HepG2 (cell line): ENCODE measurements at regions not wholly inside any gene's neighbourhood (a gene's known extent, or its start where the extent isn't known, plus 50 kb on each side); places are given as distances from the start of the nearest gene placed in this dataset.

Experiments
- ATAC-seq: fragments of 200-7000 bp; cut with Tn5 transposase; 3 replicates; pipeline ENCODE4 v1.9.1; 2020; ENCODE audit warnings: mild to moderate bottlenecking, moderate library complexity
- BruUV-seq: library from RNA; stranded (reverse); fragments of 400-500 nt; replicated peaks from 2 replicates; lab custom pipeline; 2021; lab: Mats Ljungman, UMichigan
- CTCF ChIA-PET: fragments of 300-600 bp; formaldehyde crosslinking; extraction: SDS; loops from one replicate; lab custom pipeline; 2021; ENCODE audit warnings: low total read pairs, inconsistent platforms, low intra/inter-chr PET ratio; lab: Yijun Ruan, JAX
- POLR2A ChIA-PET: fragments of 350-600 bp; sonication (Branson Sonifier 250); formaldehyde crosslinking; loops from one replicate; lab custom pipeline; 2020; ENCODE audit warnings: antibody characterized with exemption, inconsistent platforms; lab: Yijun Ruan, JAX
- DNase-seq: peaks from one replicate; pipeline ENCODE4 v3.0.0-alpha.2; 2015; ENCODE audit warnings: low spot score
- FAIRE-seq: peaks from 3 replicates; lab custom pipeline; 2011; peaks lifted over from hg19 to GRCh38; lab: Jason Lieb, UNC
- H2AFZ ChIP-seq: one replicate; pipeline ENCODE4 v1.6.1; 2011; ENCODE audit warnings: low read length, inconsistent platforms
- H3K27ac ChIP-seq: fragments of 300-600 bp; 3 replicates; pipeline ENCODE4 v1.8.0; 2011; ENCODE audit warnings: mixed run types, mild to moderate bottlenecking, mixed read lengths, low read length, inconsistent platforms; ENCODE audit not compliant: insufficient read depth; ENCODE audit errors: extremely low read length
- H3K27me3 ChIP-seq, 2 experiments: fragments of 200-600 bp in 1 of 2; 2 replicates in 1 of 2; 3 replicates in 1 of 2; pipeline versions ENCODE4 v1.6.0 to v1.8.0; 2011; ENCODE audit warnings: low read length in 2 of 2, mild to moderate bottlenecking in 2 of 2, moderate library complexity in 2 of 2, inconsistent platforms in 1 of 2; ENCODE audit not compliant: insufficient read depth in 2 of 2, control insufficient read depth in 1 of 2
- H3K36me3 ChIP-seq, 2 experiments: fragments of 200-600 bp in 1 of 2; replicated peaks in 1 of 2; 2 replicates in 1 of 2; 3 replicates in 1 of 2; pipeline versions ENCODE4 v1.5.1 to v1.8.0; 2011; ENCODE audit warnings: low read length in 2 of 2, inconsistent platforms in 1 of 2; ENCODE audit not compliant: insufficient read depth in 2 of 2, control insufficient read depth in 1 of 2
- H3K4me1 ChIP-seq: 2 replicates; pipeline ENCODE4 v1.5.1; 2012; ENCODE audit warnings: low read length, inconsistent platforms; ENCODE audit not compliant: insufficient read depth
- H3K4me2 ChIP-seq: 2 replicates; pipeline ENCODE4 v1.6.0; 2011; ENCODE audit warnings: low read depth, low read length, inconsistent platforms
- H3K4me3 ChIP-seq, 3 experiments: fragments of 200-600 bp in 1 of 3; sonication (generic), shearing (Covaris generic) in 1 of 3; replicated peaks in 1 of 3; 2 replicates each; pipeline ENCODE4 v1.5.1; 2011 to 2016; ENCODE audit warnings: low read length in 3 of 3, inconsistent platforms in 2 of 3, low read depth in 2 of 3, mild to moderate bottlenecking in 2 of 3, control low read depth in 1 of 3, mixed read lengths in 1 of 3; ENCODE audit not compliant: insufficient read depth in 1 of 3
- H3K79me2 ChIP-seq: one replicate; pipeline ENCODE4 v1.6.1; 2011; ENCODE audit warnings: low read length, inconsistent platforms; ENCODE audit not compliant: insufficient read depth
- H3K9ac ChIP-seq: 2 replicates; pipeline ENCODE4 v1.6.0; 2011; ENCODE audit warnings: mild to moderate bottlenecking, low read depth, low read length, inconsistent platforms; ENCODE audit not compliant: insufficient read depth
- H3K9me3 ChIP-seq: 2 replicates; pipeline ENCODE4 v1.5.1; 2012; ENCODE audit warnings: mild to moderate bottlenecking, low read length
- H4K20me1 ChIP-seq: 2 replicates; pipeline ENCODE4 v1.6.0; 2011; ENCODE audit warnings: inconsistent platforms, mild to moderate bottlenecking, low read length, moderate library complexity; ENCODE audit not compliant: insufficient read depth
- CENPT ChIP-seq: sonication (generic); formaldehyde crosslinking; IDR thresholded peaks from 2 replicates; pipeline ENCODE4 v1.8.0; 2022; ENCODE audit warnings: low read depth, mild to moderate bottlenecking, moderate library complexity, missing genetic modification reagents
- DNMT1 ChIP-seq: sonication (generic); formaldehyde crosslinking; IDR thresholded peaks from 2 replicates; pipeline ENCODE4 v1.5.1; 2020; ENCODE audit warnings: mild to moderate bottlenecking, missing genetic modification reagents
- GATA4 ChIP-seq: sonication (generic); IDR thresholded peaks from 2 replicates; pipeline ENCODE4 v1.6.1; 2016; ENCODE audit warnings: antibody characterized with exemption, low read depth, borderline replicate concordance
- JUNB ChIP-seq: sonication (generic); formaldehyde crosslinking; IDR thresholded peaks from 2 replicates; pipeline ENCODE4 v1.8.0; 2022; ENCODE audit warnings: missing genetic modification reagents, mild to moderate bottlenecking, borderline replicate concordance
- SNAI1 ChIP-seq: sonication (generic); formaldehyde crosslinking; IDR thresholded peaks from 2 replicates; pipeline ENCODE4 v1.5.0; 2020; ENCODE audit warnings: mild to moderate bottlenecking, missing genetic modification reagents, borderline replicate concordance
- U2AF1 ChIP-seq: fragments of 200-400 bp; formaldehyde crosslinking; optimal IDR thresholded peaks from 2 replicates; pipeline ENCODE3; 2017; ENCODE audit warnings: mild to moderate bottlenecking, low read depth, low read length
- ZBTB4 ChIP-seq: sonication (generic); formaldehyde crosslinking; IDR thresholded peaks from 2 replicates; pipeline ENCODE4 v1.4.0; 2020; ENCODE audit warnings: missing genetic modification reagents, mild to moderate bottlenecking, borderline replicate concordance
- ZNF180 ChIP-seq: sonication (generic); formaldehyde crosslinking; IDR thresholded peaks from 2 replicates; pipeline ENCODE4 v1.4.0; 2020; ENCODE audit warnings: low read depth, missing genetic modification reagents, borderline replicate concordance
- ZNF3 ChIP-seq: IDR thresholded peaks from 2 replicates; pipeline ENCODE4 v1.7.0; 2017; ENCODE audit warnings: inconsistent platforms
- ZNF446 ChIP-seq: sonication (generic); formaldehyde crosslinking; IDR thresholded peaks from 2 replicates; pipeline ENCODE4 v1.5.0; 2020; ENCODE audit warnings: mild to moderate bottlenecking, missing genetic modification reagents
- ZNF629 ChIP-seq: sonication (generic); formaldehyde crosslinking; conservative IDR thresholded peaks from 2 replicates; pipeline ENCODE4 v1.5.0; 2020; ENCODE audit warnings: missing genetic modification reagents
- WGBS: methylation state at CpG from one replicate; pipeline ENCODE4 v1.1.6; 2017; ENCODE audit warnings: low lambda C conversion rate; 5-methylcytosine and 5-hydroxymethylcytosine counted together
- in situ Hi-C: cut with HindIII; loops from 2 replicates; pipeline ENCODE4 v1.10.0; 2017; ENCODE audit warnings: low pct_unique_long_range_greater_than_20kb; ENCODE audit not compliant: extremely low pct_ligation_motif_present
- intact Hi-C: fragments of 100-400 bp; cut with micrococcal nuclease; formaldehyde crosslinking; loops from one replicate; pipeline ENCODE4 v1.10.0; 2022; ENCODE audit not compliant: unreplicated experiment
- TF ChIP-seq, protein P1 (sequence below): sonication (generic); formaldehyde crosslinking; IDR thresholded peaks from 2 replicates; pipeline ENCODE4 v1.4.0; 2020; ENCODE audit warnings: low read depth, mild to moderate bottlenecking, missing genetic modification reagents
- TF ChIP-seq, protein P2 (sequence below): sonication (generic); formaldehyde crosslinking; IDR thresholded peaks from 2 replicates; pipeline ENCODE4 v1.4.0; 2020; ENCODE audit warnings: missing genetic modification reagents, mild to moderate bottlenecking, borderline replicate concordance

GRCh38 chr5:133701871-133702270 is 89.5 kb upstream of the FSTL4 start:
- ChIA-PET CTCF (no interaction called here), POLR2A (no interaction called here)
- H3K4me3 ChIP-seq = no peak overlapping the region
- no peak overlapping the region for H3K4me2 ChIP-seq
- no peaks in the 10 kb centered on the region for H4K20me1 ChIP-seq
- BruUV-seq = no TSS peak
- no peaks in the 10 kb centered on the region for H3K79me2 ChIP-seq
- peaks cover 4% of the 10 kb centered on the region in 2 experiments; a peak in 4 of 5 replicates for H3K27me3 ChIP-seq
- intact Hi-C loops (no loop called here), in situ Hi-C loops (no loop called here)
- H3K9me3 ChIP-seq = no peaks in the 10 kb centered on the region
- no peak overlapping the region for H3K9ac ChIP-seq
- WGBS = 49% methylated on average over 3 of the region's 4 CpGs
- TF ChIP-seq JUNB = no peak
- no peak for TF ChIP-seq ZNF180 (CRISPR knock-in tag)
- no peak for TF ChIP-seq DNMT1 (CRISPR knock-in tag)
- no peak for TF ChIP-seq GATA4
- no peak for TF ChIP-seq ZNF3
- no peak for TF ChIP-seq SNAI1 (CRISPR knock-in tag)
- no peak for TF ChIP-seq U2AF1
- H3K27ac ChIP-seq = no peak overlapping the region
- H2AFZ ChIP-seq = no peak overlapping the region
- DNase-seq = no peak
- ATAC-seq = no peak
- no peaks in the 10 kb centered on the region for H3K36me3 ChIP-seq
- no peak for FAIRE-seq
- H3K4me1 ChIP-seq = no peaks in the 10 kb centered on the region

- WGBS = 11% methylated on average over 1 of the region's 2 CpGs
- in situ Hi-C loops = no loop called here
- POLR2A ChIA-PET = no interaction called here
- TF ChIP-seq, protein P1, sequence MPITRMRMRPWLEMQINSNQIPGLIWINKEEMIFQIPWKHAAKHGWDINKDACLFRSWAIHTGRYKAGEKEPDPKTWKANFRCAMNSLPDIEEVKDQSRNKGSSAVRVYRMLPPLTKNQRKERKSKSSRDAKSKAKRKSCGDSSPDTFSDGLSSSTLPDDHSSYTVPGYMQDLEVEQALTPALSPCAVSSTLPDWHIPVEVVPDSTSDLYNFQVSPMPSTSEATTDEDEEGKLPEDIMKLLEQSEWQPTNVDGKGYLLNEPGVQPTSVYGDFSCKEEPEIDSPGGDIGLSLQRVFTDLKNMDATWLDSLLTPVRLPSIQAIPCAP (CRISPR knock-in tag) = no peak
- TF ChIP-seq CENPT (CRISPR knock-in tag) (no peak), ZNF629 (CRISPR knock-in tag) (no peak), ZBTB4 (CRISPR knock-in tag) (no peak), ZNF3 (no peak), ZNF446 (CRISPR knock-in tag) (no peak)
- TF ChIP-seq, protein P2, sequence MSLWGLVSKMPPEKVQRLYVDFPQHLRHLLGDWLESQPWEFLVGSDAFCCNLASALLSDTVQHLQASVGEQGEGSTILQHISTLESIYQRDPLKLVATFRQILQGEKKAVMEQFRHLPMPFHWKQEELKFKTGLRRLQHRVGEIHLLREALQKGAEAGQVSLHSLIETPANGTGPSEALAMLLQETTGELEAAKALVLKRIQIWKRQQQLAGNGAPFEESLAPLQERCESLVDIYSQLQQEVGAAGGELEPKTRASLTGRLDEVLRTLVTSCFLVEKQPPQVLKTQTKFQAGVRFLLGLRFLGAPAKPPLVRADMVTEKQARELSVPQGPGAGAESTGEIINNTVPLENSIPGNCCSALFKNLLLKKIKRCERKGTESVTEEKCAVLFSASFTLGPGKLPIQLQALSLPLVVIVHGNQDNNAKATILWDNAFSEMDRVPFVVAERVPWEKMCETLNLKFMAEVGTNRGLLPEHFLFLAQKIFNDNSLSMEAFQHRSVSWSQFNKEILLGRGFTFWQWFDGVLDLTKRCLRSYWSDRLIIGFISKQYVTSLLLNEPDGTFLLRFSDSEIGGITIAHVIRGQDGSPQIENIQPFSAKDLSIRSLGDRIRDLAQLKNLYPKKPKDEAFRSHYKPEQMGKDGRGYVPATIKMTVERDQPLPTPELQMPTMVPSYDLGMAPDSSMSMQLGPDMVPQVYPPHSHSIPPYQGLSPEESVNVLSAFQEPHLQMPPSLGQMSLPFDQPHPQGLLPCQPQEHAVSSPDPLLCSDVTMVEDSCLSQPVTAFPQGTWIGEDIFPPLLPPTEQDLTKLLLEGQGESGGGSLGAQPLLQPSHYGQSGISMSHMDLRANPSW (CRISPR knock-in tag) = no peak
These were observed 87.9 kb upstream of the FSTL4 start for GRCh38 chr5:133700251-133700650.

More at GRCh38 chr5:133700251-133700650, 87.9 kb upstream of the FSTL4 start:
- no peaks in the 10 kb centered on the region for H4K20me1 ChIP-seq
- no peak for FAIRE-seq
- H3K79me2 ChIP-seq = no peaks in the 10 kb centered on the region
- no peak for DNase-seq
- no peak overlapping the region for H3K27ac ChIP-seq
- peaks cover 4% of the 10 kb centered on the region in 2 experiments; a peak in 4 of 5 replicates for H3K27me3 ChIP-seq
- ATAC-seq = no peak
- H3K4me2 ChIP-seq = no peak overlapping the region
- no peak overlapping the region for H3K4me3 ChIP-seq
- CTCF ChIA-PET = no interaction called here
- no peak overlapping the region for H2AFZ ChIP-seq
- H3K9me3 ChIP-seq = no peaks in the 10 kb centered on the region
- H3K9ac ChIP-seq = no peak overlapping the region
- no peaks in the 10 kb centered on the region for H3K4me1 ChIP-seq
- intact Hi-C loops = no loop called here
- no peaks in the 10 kb centered on the region for H3K36me3 ChIP-seq
- no TSS peak for BruUV-seq
